GM19372 (cell line): ENCODE measurements at regions not wholly inside any gene's neighbourhood (a gene's known extent, or its start where the extent isn't known, plus 50 kb on each side); places are given as distances from the start of the nearest gene placed in this dataset.

Experiments used
- ATAC-seq: cut with Tn5 transposase; IDR thresholded peaks from one replicate; pipeline ENCODE4 v1.9.1; 2021; ENCODE audit warnings: mild to moderate bottlenecking, low read depth, moderate library complexity; ENCODE audit not compliant: unreplicated experiment

DNA sequence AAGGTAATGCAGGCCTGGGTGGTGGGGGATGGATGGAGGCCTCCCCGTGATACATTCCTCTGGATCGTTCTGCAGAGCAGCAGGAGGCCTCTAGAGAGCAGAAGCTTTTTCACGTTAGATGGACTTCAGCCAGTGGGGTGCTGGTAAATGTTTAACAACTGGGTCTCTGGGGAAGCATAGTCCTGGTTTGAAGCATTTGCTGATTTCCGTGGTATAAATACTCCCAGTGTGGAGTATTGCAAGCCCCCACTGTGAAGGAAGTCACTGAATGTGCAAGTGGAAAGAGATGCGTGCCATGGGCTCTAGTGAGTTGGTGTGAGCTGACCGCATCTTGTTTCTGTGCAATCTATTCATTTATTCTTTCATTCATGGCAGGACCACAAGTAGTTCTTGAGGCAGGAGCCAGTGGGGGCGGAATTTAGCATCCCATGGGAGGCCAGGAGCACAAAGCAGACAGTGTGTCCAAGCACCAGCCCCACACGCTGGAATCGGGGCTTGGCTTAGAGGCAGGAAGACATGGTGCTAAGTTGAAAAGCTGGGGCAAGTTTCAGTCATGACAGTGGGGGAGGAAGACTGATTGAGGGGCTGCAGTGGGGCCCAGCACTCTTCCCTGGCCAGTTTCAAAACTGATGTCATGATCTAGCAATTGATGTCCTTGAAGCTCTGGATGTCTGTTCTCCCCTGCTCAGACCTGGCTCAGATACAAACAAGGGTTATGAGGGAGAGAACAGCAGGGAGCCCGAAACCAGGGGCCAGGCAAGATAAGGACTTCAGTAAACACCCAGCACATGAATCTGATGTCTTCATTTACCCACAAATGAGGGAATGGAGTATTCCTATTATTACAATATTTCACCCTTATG is 280.9 kb upstream of the LYZL1 start:
- no peak for ATAC-seq

DNA sequence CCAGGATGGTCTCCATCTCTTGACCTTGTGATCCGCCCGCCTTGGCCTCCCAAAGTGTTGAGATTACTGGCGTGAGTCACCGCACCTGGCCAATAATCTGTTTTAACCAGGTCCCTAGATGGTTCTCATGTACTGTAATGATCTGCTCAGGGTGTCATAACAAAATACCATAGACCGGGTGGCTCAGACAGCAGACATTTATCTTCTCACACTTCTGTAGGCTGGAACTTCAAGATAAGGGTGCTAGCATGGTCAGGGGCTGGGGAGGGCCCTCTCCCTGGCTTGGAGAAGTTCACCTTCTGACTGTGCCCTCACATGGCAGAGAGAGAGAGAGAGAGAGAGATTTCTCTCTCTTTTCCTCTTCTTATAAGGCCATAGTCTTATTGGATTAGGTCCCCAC is 279.4 kb upstream of the LYZL1 start:
- no peak for ATAC-seq

DNA sequence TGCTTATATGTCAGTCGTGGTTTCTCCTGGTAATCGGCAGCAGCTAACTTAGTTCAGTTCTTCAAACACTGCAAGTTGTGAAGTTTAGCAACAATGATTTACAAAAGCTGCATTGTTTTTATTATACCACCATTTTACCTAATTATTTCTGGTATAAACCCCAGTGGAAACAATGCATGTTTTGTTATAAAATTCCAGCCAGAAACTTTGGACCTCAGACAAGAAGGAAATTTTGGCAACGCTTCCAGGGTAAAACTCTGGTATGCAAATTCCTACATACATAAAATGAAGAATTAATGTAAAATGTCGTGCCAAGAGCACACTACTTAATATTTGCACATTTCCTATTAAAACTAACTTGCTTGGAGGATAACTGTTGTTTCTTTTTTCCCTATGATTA is 277.4 kb upstream of the LYZL1 start:
- ATAC-seq = no peak

DNA sequence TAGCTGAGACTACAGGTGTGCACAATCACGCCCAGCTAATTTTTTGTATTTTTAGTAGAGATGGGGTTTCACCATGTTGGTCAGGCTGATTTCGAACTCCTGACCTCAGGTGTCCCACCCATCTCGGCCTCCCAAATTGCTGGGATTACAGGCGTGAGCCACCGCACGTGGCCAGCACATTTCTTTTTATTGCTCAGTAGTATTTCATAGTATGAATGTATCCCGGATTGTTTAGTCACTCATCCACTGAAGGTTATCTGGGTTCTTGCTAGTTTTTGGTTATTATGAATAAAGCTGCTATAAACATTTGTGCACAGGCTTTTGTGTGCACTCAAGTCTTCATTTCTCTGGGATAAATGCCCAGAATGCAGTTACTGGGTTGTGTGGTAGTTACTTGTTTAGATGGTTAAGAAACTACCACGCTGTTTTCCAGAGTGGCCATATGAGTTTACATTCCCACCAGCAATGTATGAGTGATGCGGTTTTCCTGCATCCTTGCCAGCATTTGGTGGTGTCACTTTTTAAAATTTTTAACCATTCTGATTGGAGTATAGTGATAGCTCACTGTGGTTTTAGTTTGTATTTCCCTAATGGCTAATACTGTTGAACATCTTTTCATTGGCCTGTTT is 275.8 kb upstream of the LYZL1 start:
- ATAC-seq = no peak

DNA sequence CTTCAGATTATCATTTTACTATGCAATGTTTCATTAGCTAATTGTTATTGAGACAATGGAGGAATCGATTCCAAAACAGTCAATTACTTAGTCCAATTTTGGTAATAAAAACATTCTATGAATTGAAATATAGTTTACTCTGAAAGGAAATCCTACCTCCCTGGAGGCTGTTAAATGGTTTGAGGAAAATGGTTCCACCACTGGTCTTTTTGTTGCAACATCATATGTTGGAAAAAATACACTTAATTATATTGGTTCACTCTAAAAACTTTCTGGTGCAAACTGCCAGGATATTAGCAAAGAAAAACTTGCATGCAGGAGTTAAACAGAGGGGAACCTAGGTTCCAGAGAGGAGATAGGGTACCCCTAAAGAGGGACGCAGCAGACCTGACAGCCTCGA is 267.3 kb upstream of the LYZL1 start:
- ATAC-seq = no peak

DNA sequence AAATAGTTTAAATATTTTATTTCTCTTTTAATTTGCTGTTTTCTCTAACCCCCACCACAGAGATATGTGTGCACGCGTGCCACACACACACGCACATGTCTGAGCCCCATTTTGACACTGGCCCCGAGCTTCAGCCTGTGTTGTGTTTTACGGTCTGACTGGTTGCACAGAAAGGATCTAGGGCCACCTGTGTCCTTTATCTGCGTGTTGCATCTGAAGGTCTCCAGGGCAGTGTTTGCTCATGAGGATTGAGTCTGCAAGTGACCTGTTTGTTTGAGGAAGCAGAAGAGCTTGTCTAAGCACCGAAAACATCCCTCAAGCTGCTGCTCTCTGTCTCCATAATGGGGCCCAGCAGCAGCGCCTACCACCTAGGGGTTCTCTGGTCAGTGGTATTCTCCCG is 266.4 kb upstream of the LYZL1 start:
- no peak for ATAC-seq

DNA sequence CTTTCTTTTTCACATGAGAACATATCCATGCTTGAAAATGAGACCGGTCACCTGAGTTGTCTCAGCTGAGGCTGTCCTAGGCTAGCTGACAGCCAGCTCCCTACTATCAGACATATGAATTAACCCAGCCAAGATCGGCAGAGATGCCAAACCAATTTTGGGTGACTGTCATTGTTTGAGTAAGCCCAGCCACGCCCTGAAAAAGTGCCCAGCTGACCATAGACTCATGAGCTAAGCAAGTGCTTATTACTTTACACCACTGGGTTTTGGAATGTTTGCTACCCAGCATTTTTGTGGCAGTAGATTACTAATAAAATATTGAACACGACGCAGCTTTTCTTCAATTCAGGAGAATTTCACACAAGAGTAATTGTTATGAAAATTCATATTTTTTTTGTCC is 265.2 kb upstream of the LYZL1 start:
- no peak for ATAC-seq

DNA sequence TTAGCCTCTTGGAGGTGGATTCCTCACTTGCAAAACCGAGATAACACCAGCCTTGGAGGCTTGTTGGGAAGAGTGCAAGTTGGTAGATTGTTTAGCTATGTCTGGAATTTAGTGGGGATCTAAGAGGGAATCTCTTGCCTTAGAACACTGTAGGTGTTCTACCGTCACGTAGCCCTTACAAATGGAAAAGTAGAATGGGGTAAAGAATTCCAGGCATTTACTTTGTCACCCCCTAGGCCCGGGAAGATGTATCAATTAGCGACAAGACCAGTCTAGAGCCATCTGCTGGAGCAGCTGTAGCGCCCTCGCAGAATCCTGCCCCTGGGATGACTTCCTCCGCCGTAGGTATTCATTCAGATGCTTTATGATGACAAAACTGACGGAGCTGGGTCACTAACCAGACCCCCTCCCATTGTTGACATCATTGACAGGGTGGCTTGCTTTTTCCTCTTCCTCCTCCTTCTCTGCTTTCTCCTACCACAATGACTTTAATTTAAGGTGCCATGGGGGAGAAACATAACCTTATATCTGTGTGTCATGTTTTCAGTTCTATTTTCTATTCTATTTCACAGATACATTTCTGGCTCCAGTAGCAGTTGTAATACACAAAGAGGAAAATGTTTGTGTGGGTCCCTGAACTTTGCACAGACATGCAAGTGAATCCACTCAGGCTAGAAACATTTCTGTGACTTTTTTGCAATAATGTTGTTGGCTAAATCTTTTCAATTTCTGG is 262.6 kb upstream of the LYZL1 start:
- ATAC-seq = no peak

DNA sequence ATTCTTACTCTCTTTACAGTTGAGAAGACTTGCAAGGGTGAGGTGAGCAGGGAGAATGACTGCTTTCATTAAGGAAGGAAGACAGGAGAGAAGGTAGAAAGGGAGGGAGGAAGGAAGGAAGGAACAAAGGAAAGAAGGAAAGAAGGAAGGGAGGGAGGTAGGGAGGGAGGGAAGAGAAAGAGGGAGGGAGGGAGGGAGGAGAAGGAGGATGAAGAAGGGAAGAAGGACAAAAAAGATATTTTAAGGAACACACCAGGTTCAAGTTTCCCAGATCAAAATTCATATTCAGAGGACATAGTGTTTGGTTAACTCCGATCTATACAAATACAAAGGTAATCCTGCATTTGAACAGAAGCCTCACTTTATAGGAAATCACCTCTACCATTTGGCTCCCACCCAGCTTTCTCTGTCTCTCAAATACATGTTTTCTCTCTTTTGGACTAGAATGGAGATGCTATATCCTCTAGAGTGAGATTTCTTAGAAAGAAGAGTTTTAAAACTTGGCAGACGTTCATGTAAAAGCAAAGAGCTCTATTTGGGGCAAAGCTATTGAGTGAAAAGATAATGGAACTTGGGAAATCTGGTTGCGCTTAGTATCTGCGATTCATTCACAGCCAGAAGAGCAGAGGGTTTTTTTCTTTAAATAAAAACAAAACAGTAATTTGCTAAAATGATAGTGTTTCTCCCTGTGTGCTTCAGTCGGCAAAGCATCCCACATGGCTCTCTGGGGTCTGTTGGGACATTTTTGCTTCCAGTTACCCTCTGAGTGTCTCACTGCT is 261.9 kb upstream of the LYZL1 start:
- no peak for ATAC-seq

DNA sequence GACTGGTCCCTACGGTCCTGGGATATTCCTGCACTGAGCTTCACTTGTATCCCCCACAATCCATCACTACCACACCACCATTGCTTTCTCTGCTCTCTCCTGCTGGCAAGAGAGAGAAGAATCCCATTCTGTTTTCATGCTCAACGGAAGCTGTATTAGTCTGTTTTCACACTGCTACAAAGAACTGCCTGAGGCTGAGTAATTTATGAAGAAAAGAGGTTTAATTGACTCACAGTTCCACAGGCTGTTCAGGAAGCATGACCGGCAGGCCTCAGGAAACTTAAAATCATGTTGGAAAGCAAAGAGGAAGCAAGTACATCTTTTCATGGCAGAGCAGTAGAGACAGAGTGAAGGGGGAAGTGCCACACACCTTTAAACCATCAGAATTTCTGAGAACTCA is 260.4 kb upstream of the LYZL1 start:
- no peak for ATAC-seq

DNA sequence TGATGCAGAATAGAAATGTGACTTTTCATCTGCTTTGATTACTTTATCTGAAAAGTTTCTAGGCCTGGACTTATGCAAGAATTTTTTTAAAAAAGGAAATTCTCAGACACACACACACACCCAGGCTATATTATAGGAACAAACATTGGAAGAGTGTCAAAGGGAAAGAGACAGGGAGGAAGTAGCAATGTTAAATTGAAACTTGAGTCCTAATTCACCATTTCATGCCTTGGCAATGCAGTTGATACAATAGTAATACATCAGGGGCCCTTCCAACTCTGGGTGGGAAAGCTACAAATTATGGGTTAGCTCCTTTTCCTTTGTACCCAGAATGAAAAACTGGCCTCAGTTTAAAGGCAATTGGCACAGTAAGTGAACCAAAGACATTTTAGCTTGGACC is 258.0 kb upstream of the LYZL1 start:
- no peak for ATAC-seq

DNA sequence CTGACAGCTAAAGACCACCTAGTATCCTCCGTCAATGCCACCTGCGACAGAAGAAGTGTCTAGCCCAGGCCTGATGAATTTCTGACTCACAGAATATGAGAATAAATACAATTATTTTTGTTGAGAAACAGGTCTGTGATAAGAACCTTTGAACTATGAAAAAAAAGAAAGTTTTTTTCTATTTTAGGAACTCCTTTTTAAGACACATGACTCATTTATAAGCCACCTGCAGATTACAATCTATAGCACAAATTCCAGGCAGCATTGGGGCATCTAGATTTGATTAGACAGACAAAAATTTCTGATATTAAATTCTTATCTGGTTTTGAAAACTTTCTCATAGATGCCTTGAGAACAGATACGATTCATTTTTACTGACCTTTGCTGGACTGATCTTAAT is 256.7 kb upstream of the LYZL1 start:
- ATAC-seq = no peak

DNA sequence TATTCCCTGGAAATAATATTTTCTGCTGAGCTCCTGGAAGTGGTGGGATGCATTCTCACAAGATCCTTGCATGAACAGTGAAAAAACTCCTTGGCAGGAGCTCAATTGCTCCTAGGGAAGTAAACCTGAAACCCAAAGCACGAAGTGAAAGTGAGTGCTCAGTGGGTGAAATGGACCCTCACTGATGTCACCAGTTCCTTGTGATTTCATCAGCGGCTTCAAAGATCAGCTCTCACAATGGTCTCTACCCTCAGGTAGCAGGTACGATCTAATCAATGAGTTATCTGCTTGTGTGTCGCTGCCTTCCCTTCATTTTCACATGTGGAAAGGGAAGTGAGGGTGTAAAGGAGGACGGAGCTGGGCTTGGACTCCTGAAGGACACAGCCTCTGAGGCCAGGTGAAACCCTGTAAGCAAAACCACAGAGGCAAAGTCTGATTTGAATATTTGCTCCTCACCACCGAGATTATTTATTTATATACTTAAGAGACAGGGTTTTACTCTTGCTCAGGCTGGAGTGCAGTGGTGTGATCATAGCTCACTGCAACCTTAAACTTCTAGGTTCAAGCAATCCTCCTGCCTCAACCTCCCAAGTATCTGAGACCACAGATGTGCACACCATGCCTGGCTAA is 255.4 kb upstream of the LYZL1 start:
- no peak for ATAC-seq

DNA sequence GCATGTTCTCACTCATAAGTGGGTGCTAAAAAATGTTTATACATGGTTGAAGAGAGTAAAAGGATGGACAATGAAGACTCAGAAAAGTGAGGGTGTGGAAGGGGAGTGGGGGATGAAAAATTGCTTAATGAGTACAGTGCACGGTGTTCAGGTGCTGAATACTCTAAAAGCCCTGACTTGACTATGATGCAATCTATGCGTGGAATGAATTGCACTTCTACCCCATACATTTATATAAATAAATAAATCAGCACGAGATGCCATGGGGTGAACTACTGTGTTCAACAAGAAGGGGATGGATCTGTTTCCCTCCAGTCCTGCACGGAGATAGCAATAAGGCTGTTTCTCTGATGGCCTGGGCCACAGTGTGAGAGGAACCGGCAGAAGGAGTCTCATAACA is 254.3 kb upstream of the LYZL1 start:
- ATAC-seq = no peak

DNA sequence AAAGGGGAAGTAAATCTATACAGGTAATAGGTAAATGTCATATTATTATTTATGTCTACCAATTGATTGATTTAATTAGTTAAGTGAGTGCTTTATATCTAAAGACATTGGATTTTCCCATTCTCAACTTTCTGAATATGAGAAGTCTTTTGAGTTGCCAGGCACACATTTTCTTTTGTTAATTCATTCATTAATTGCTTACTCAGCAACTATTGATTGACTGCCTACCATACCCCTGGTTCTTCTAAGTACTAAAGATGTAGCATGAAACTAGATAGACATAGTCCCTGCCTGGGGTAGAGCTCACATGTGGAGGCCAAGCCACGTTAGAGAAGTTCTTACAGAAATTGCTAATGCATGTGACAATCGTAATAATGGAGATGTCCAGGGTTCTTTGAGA is 253.1 kb upstream of the LYZL1 start:
- no peak for ATAC-seq

DNA sequence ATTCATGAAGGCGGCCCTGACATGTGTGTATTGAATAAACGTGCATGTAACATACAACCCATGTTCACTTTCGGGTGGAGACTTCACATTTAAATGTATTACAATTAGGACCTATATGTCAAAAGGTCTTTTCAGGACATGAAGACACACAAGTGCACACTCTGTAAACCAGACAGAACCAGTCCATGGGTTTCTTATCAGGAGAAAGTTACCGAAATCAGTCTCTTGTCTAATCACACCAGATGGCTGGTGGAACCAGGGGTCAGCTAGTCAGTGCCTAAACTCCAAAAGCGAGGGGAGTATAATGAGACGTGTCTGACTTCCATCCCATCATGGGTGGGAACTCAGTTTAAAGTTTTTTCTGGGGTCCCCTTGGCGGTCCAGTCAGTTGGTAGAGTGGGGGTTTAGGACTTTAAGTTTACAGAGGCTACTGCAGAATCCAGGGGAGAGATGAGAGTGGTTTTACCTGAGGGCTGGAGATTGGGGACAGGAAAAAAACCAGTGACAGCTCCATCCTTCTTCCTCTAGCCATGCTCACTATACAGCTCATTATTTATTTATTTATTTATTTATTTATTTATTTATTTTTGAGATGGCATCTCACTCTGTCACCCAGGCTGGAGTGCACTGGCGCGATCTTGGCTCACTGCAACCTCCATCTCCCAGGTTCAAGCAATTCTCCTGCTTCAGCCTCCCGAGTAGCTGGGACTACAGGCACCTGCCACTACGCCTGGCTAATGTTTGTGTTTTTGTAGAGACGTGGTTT is 251.3 kb upstream of the LYZL1 start:
- no peak for ATAC-seq

DNA sequence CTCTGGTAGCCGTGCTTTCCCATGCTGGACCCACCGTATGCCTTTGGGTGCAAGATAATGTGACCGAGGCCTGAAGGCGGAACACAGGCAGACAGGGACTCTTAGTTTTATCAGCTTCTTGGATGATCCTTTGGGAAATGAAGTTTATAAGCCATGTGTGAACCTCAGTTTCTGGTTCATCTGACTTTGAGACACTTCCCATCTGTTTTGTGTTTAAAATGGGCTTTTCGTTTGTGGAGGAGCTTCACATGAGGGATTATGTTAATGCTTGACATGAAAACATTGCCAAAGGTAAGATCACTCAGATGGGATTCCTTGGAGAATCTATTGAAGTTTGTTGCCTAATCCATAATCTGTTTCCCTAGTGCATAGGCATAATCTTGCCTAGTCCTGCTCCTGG is 249.8 kb upstream of the LYZL1 start:
- ATAC-seq = no peak

DNA sequence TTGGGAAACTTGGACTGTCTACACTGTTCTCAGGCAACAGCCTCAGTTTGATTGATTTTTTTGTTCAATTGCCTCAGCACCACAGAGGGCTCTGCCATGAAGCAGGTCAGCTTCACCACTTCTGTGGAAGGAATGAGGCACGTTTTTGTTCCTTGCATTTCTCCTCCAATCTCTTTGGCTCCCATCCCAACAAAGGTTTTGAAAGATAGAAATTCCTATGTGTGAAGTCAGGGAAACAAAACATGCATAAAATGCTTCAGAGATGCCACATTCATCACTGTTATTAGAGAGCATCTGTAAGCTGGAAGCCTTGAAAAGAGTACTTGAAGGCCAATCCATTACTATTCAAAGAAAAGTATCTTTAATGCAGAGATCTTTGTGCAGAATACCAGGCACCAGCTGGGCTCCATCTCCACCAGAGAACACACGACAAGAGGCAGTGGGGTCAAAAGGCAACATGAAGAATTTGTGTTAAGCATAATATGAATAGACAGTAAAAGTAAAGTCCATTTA is 249.1 kb upstream of the LYZL1 start:
- ATAC-seq = no peak

DNA sequence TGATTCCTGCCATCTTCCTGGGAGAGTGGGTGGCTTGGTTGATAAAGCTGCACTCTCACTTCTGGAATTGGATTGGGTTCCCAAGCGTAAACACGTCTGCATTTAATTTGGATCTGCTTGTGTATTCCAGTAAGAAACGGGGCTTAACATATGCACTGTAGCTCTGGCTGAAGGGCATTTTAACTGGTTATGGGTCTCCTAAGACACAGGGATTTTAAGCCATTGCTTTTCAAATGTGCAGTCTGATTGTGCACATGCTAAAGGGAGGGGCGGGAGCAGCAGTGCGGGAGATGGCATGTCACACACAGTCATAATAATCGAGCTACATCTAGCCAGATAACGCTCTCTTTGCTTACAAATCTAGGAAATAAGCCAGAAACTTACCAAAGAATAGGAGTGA is 247.3 kb upstream of the LYZL1 start:
- ATAC-seq = no peak
